KOPT-K1 (cell line): ENCODE measurements at regions not wholly inside any gene's neighbourhood (a gene's known extent, or its start where the extent isn't known, plus 50 kb on each side); places are given as distances from the start of the nearest gene placed in this dataset.

Experiments
- H3K27ac ChIP-seq: fragments of 200-600 bp; sonication (generic); 2 replicates; pipeline ENCODE4 v1.5.1; 2016; ENCODE audit warnings: antibody characterized with exemption, mild to moderate bottlenecking, low read depth, low read length; ENCODE audit not compliant: poor library complexity, severe bottlenecking
- H3K36me3 ChIP-seq: fragments of 200-600 bp; sonication (generic); 2 replicates; pipeline ENCODE4 v1.5.1; 2017; ENCODE audit warnings: antibody characterized with exemption, mild to moderate bottlenecking, low read length, moderate library complexity; ENCODE audit not compliant: insufficient read depth
- H3K9me3 ChIP-seq: fragments of 200-600 bp; sonication (generic); 2 replicates; pipeline ENCODE4 v1.5.1; 2017; ENCODE audit warnings: antibody characterized with exemption, low read length, mild to moderate bottlenecking; ENCODE audit not compliant: insufficient read depth, poor library complexity, severe bottlenecking

DNA sequence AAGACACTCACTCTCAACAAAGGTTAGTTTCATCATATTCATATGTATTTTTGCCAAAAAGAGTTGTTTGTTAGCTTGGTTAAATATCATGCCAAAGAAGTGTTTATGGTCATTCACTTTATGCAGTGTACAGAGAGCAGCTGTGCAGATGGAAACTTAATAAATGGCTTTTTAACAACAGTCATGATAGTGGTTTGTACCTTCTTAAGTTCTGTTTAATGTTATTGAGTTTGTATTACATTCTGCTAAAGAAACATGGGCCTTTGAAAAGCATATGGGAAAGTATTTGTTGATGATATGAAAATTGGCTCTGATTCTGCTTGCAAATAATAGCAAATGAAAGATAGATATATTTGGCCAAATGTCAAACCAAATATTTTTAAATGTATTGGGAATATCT lies 607.3 kb downstream of the NCAM2 start:
- no peaks in the 10 kb centered on the region for H3K9me3 ChIP-seq

DNA sequence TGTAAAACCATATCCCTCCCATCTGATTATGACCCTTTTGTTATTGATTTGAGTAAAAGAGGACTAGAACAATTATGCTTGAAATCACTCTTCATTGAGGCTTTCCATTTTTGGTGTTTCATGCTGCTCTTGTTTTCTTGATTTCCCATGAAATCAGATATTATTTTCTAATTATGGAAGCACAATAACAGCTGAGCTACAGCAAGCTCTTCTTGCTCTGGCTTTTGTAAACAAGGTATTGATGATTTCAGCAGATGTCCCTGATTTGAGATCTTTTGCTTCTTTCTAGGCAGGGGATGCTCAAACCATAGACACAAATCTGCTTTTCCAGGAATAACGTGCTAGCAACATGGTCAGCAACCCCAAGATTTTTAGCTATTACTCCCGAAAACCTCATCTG lies 607.8 kb downstream of the NCAM2 start:
- Histone ChIP-seq H3K27ac (no peak overlapping the region), H3K36me3 (no peaks in the 10 kb centered on the region), H3K9me3 (no peaks in the 10 kb centered on the region)

More for the DNA sequence above, 607.3 kb downstream of the NCAM2 start:
- Histone ChIP-seq H3K36me3 (no peaks in the 10 kb centered on the region), H3K27ac (no peak overlapping the region)

DNA sequence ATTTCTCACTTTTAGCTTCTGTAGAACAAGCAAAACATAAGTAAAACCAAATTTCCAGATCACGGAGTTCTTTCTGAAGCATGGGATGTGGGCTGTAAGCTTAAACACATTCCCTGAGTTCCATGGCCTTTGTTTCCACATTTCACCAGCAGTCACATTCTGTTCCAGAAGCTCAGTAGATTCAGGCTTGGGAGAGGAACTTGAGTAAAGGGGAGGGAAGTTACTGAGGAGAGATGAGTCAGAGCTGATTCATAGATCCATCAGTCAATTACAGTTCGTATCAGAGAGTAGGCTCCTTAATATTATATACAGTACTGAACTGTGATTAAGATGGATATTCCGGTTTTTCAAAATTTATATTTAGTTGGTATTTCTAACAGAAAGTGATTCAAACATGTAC lies 614.3 kb downstream of the NCAM2 start:
- Histone ChIP-seq H3K27ac (no peak overlapping the region), H3K9me3 (no peaks in the 10 kb centered on the region), H3K36me3 (no peaks in the 10 kb centered on the region)

DNA sequence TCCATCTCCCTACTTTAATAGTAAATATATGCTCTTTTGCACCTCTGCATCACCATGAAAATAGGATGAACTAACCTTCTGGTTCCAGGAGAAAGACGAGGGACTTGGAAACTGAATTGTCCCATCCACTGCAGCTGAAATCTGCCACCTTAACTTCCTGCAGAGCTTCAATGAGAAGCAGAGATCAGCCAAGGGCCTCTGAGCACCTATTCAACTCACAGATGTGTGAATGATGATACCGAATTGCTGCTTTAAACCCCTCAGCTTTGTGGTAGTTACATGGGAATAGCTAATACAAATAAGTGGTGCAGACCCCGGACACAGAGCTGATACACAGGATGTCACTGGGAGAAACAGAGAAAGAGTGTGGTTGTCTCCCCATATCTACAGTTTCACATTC lies 616.8 kb downstream of the NCAM2 start:
- no peaks in the 10 kb centered on the region for H3K36me3 ChIP-seq
- H3K27ac ChIP-seq: no peak overlapping the region
- H3K9me3 ChIP-seq: no peaks in the 10 kb centered on the region

DNA sequence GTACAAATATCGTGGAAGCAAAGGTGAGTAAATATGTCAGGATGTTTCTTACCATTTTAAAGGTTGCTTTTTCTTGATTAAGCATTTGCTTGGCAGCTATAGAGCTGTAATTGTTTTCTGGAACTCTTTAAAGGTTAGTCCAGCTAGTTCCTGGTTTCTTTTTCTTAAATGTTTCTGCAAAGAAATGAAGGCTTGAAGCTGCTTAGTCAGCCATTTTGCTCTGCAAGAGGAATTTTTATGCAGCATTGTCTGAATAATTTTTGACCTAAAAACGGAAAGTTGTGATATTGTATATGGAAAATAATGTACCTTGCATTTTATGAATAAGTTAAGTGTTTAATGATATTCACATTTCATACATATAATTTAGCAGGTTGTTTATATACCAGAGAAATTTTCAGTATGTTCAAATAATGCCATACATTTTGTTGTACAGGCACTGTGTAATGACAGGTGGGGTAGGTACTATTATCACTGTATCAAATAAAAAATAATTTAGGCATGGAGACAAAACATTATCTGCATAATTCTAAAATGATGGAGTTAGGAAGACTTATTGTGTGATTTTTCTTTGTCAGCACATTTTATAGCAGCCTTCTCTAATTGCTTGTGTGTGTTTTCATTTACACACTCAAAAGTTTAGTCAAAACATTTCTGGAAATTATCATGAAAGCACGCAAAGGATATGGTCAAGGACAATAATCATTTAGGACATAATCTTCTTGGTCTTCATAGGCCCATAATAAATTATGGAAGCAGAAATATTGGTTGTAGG lies 624.4 kb downstream of the NCAM2 start:
- H3K27ac ChIP-seq: no peak overlapping the region
- no peaks in the 10 kb centered on the region for H3K9me3 ChIP-seq
- no peaks in the 10 kb centered on the region for H3K36me3 ChIP-seq

DNA sequence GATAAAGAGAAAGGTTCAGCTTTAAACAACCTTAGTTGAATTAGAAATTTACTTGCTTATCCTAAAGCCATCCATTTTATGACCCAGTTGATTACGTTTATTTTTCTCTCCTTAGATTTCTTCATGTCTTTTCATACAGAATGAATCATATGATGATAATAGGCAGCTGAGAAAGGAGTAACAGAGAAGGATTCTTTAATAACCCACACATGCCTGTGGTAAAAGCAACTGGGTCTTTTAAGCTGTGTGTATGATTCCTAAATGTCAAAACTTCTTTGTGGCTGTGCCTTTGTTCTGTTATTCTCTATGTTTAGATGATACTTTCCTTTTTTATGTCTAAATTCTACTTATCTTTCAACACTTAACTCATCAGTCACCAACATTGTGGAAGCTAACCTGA lies 626.5 kb downstream of the NCAM2 start:
- Histone ChIP-seq H3K36me3 (no peaks in the 10 kb centered on the region), H3K27ac (no peak overlapping the region), H3K9me3 (no peaks in the 10 kb centered on the region)

DNA sequence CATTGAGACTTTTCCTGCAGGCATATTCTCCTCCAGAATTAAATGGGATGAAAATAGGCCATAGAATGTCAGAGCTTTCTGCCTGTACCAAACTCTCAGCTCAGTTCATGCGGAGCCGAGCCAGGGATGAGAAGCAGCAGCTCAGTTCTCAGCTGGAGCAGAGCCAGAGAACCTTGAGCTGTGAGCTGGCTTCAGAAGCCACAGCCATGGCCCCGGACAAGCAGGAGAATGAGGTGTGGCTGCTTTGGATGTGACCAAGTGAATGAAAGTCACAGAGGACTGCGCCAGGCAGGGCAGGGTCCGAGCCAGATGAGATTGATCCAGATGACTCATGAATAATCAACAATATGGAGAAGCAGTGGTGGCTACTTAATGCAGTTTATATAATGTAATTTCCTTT lies 633.8 kb downstream of the NCAM2 start:
- no peak overlapping the region for H3K27ac ChIP-seq
- no peaks in the 10 kb centered on the region for H3K36me3 ChIP-seq
- H3K9me3 ChIP-seq: no peaks in the 10 kb centered on the region

DNA sequence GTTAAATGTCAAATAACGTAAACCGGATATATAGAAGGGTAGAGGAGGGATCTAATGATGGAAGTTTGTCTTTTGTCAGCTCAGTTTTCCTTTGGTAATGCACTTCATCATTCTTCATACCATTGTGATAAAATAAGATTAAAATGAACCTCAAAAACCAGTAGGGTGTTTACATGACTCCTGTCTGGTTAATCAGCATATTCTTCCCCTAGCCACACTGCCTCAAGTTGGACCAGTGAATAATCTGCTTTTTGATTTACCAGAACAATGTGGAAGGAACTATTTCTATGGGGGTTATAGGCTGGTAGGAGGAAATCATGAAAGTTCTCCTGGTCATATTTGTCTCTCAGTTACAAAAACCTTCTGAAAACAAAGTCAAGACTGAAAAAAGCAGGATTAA lies 634.7 kb downstream of the NCAM2 start:
- no peak overlapping the region for H3K27ac ChIP-seq
- H3K36me3 ChIP-seq: no peaks in the 10 kb centered on the region
- H3K9me3 ChIP-seq: no peaks in the 10 kb centered on the region

DNA sequence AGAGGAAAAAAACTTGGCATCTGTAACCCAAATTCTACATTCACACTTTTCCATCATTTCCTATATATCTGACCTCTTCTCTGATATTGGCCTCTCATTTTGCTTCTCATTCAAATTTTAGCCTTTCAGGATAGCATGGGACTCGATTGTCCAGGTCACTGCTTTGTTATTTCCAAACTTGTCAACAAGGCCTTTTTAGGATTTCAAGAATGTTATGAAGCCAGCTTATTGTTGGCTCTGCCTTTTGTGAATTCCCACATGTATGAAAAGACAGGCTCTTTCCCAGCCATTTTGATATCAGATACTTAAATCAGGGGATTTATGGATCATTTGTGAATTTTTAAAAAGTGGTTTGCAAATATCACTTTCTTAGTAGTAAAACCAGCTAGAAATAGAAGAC lies 663.5 kb downstream of the NCAM2 start:
- no peaks in the 10 kb centered on the region for H3K36me3 ChIP-seq
- H3K9me3 ChIP-seq: no peaks in the 10 kb centered on the region
- H3K27ac ChIP-seq: no peak overlapping the region

DNA sequence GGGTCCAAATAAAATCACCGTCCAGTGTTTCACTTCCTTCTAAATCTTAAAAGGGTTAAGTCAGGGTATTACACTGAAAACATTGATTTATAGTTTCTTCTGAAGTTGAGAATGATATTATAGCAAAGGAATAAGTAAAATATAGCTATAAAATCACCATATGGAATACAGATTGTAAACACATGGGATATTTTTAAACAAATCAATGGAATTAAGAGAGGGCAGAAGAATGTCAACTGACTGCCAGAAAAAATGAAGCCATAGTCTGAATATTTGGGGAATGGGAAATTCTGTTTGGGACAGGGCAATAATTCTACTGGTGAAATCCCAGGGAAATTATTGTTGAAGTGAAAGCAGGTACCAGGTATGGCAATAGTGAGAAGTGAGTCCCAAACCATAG lies 664.6 kb downstream of the NCAM2 start:
- Histone ChIP-seq H3K9me3 (no peaks in the 10 kb centered on the region), H3K36me3 (no peaks in the 10 kb centered on the region), H3K27ac (no peak overlapping the region)

DNA sequence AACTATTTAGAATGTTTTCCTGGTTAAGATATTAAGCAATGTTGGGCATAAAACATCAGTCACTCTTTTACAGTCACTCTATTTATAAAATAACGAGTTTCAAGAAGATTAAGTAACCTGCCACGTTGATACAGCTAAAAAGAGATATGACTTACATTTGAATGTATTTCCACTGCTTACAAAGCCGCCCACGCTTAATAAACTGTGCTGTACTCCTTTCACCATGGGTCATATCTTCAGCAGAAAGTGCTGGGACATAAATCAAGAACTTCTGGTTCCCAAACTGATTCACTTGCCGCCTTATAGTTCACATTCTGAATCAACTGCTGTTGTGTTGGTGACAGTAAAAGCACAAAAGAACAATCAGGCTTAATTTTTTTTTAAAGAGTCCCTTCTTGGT lies 666.7 kb downstream of the NCAM2 start:
- Histone ChIP-seq H3K9me3 (no peaks in the 10 kb centered on the region), H3K27ac (no peak overlapping the region), H3K36me3 (no peaks in the 10 kb centered on the region)

DNA sequence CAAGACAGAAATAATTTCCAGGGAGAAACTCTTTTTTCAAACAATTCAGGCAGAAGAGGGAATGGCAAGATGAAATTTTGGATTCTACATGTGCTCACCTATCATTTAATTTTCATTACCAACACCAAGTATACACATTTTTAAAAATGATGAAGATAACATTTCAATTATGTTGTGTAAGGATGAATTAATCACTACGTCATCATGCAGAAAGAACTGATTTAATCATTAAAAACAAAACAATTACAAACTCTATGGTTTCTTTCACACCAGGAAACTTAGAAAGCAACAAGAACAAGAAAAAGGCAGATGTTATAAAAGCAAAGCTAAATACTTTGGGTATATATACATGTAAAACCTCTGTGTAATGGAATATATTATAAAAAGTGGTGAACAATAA lies 668.5 kb downstream of the NCAM2 start:
- Histone ChIP-seq H3K36me3 (no peaks in the 10 kb centered on the region), H3K27ac (no peak overlapping the region), H3K9me3 (no peaks in the 10 kb centered on the region)

DNA sequence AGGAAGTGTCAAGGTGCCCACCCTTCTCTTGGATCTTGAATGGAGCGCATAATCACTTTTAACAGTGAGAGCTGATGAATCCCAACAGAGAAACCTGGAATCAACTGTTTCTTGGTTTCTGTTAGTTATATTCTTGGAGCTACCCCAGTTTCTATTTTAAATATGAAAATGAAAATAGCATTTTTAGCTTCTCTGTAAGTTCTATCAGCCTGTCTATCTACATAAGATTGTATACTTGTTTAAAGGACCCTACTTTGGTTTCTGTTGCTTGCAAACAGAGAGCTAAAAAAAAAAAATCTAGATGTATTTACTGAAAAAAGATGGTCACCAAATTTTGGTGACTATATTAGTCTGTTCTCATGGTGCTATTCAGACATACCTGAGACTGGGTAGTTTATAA lies 670.0 kb downstream of the NCAM2 start:
- Histone ChIP-seq H3K27ac (no peak overlapping the region), H3K9me3 (no peaks in the 10 kb centered on the region), H3K36me3 (no peaks in the 10 kb centered on the region)

DNA sequence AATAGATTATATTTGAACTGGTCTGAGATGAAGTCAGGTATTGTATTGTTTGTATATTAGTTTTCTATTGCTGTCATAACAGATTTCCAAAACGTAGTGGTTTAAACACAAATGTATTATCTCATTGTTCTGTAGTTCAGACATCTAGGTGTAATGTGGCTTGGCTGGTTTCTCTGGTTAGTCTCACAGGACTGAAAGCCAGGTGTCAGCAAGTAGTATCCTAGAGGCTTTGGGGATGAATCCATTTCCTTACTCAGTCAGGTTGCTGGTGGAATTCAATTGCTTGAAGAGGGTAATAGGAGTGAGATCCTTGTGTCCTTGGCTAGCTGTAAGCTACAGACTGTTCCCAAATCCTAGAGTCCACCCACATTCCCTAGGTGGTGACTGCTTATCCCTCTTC lies 675.8 kb downstream of the NCAM2 start:
- H3K36me3 ChIP-seq: no peaks in the 10 kb centered on the region
- H3K9me3 ChIP-seq: no peaks in the 10 kb centered on the region
- H3K27ac ChIP-seq: no peak overlapping the region

DNA sequence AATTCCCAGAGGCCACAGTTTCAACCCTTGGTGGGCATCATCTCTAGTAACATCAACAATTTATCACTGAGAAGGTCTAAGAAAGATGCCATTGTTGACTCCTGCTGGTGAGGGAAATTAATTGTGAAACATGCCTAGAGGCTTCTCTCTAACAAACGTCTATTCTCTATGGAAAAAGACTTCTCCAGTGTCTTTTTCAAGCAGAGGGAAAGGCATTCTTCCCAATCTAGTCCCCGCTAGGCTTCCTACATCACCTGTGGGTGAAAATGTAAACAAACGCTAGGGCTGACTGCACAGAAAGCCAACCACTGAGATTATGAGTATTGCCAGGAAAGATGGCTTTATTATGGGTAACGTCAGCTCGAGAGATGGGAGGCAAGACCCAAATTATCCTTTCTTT lies 677.4 kb downstream of the NCAM2 start:
- Histone ChIP-seq H3K36me3 (no peaks in the 10 kb centered on the region), H3K9me3 (no peaks in the 10 kb centered on the region), H3K27ac (no peak overlapping the region)

DNA sequence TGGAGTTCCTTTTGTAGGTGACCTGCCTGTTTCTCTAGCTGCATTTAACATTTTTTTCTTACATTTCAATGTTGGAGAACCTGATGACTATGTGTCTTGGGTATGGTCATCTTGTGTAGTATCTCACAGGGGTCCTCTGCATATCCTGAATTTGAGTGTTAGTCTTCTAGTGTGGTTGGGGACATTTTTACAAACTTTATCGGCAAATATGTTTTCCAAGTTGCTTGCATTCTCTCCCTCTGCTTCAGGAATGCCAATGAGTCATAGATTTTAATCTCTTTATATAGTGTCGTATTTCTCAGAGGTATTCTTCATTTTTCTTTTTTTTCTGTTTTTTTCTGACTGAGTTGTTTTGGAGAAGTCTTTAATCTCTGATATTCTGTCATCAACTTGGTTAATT lies 684.0 kb downstream of the NCAM2 start:
- Histone ChIP-seq H3K9me3 (peaks cover 4% of the 10 kb centered on the region), H3K27ac (no peak overlapping the region), H3K36me3 (no peaks in the 10 kb centered on the region)
